ENCODE measurements at regions not wholly inside any gene's neighbourhood (a gene's known extent, or its start where the extent isn't known, plus 50 kb on each side); places are given as distances from the start of the nearest gene placed in this dataset.
A peak's percentile ranks its signal among the peaks of the same experiment; 100 is the strongest.
"Not testable (repeated sequence)": the region's sequence is repeated elsewhere in the genome, so short reads cannot be mapped to it uniquely, and the experiment has no call there.

DNA sequence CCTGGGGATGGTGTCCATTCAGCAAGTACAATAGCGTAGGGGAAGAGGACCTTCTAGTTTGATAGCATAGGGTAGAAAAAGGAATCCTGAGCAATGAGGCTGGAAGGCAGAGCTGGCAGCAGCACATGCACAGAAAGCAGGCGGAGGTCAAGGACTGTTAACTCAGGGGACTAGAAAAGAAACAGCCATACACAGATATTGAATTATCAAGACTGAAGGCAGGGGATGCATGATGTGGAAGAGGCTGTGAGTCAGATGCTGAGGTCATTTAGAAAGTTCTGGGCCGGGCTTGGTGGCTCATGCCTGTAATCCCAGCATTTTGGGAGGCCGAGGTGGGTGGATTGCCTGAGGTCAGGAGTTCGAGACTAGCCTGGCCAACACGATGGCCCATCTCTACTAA is 65.6 kb downstream of the OPTC start:
- Histone ChIP-seq H3K27ac (peak overlapping the region in 3 of 21 experiments; percentile 6 to 68 (median 44)), H3K4me3 (no peak overlapping the region)

GRCh38 chr1:203561761-203562160 is 64.9 kb upstream of the ATP2B4 start:
- not testable (repeated sequence) for H3K4me3 ChIP-seq, H3K27ac ChIP-seq

DNA sequence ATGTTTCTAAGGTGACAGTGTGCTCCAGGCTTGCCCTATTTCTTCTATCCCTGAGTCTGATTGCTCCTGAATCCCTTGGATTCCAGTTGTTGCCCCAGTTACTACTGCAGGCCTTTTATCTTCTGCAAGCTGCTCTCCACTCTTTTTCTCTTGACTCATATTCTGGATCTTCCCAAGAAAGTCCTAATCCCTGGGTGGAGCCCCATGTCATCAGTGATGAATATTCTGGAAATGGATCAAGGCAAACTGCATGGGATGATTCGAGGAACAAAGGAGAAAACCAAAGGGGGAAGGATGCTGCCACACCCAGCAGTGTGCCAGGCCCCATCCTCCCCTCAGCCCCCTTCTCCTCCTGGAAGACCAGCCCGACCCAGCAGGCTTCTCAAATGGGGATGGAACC is 63.3 kb upstream of the ATP2B4 start:
- no peak overlapping the region for H3K4me3 ChIP-seq
- H3K27ac ChIP-seq: no peak overlapping the region

DNA sequence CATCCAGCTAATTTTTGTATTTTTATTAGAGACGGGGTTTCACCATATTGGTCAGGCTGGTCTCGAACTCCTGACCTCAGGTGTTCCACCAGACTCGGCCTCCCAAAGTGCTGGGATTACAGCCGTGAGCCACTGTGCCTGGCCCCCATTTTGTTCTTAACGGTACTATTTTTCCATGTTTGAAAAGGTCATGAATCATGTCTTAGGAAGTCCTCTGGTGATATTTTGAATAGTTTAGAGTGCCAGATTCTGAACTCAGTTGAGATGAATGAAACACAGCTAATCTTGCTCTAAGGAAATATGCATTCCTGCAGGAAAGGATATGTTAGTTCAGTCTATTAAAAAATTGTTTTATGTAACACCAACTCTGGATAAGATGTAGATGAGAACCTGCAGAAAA is 62.6 kb upstream of the ATP2B4 start:
- H3K27ac ChIP-seq: no peak overlapping the region
- H3K4me3 ChIP-seq: no peak overlapping the region

- H3K27ac ChIP-seq: no peak overlapping the region
Observed at GRCh38 chr1:203565049-203565448, 61.6 kb upstream of the ATP2B4 start.

DNA sequence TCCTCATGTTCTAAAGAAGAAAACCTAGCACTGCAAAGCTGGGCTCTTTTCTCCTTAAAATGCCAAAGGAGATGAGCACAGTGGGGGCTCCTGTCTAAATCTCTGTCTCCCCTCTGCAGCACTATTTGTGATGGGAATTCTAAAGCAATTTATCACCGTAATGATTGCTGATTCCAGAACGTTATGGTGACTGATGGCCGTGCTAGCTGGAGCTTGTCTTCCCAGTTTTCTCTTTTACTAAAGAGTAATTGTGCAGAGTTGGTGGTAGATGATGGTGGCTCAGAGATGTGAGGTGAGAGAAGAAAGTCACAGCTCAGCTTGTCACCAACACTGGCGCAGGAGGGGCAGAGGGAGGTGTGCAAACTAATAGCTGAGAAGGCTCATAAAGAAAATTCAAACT is 60.7 kb upstream of the ATP2B4 start:
- no peak overlapping the region for H3K4me3 ChIP-seq
- H3K27ac ChIP-seq: no peak overlapping the region

More at GRCh38 chr1:203565049-203565448, 61.6 kb upstream of the ATP2B4 start:
- H3K4me3 ChIP-seq: no peak overlapping the region

DNA sequence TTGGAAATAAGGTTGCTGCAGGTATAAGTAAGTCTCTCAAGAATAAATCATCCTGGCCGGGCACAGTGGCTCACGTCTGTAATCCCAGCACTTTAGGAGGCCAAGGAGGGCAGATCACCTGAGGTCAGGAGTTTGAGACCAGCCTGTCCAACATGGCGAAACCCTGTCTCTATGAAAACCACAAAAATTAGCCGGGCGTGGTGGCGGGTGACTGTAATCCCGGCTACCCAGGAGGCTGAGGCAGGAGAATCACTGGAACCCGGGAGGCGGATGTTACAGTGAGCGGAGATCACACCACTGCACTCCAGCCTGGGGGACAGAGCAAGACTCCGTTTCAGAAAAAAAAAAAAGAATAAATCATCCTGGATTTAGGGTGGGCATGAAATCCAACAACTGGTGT is 59.7 kb upstream of the ATP2B4 start:
- H3K27ac ChIP-seq, H3K4me3 ChIP-seq: not testable (repeated sequence)

GRCh38 chr1:203567596-203567995 is 59.0 kb upstream of the ATP2B4 start:
- no peak overlapping the region for H3K27ac ChIP-seq
- no peak overlapping the region for H3K4me3 ChIP-seq

- no peak overlapping the region for H3K27ac ChIP-seq
- H3K4me3 ChIP-seq: no peak overlapping the region
Observed at GRCh38 chr1:203569490-203570318, 56.9 kb upstream of the ATP2B4 start.

GRCh38 chr1:203570805-203571204 is 55.8 kb upstream of the ATP2B4 start:
- no peak overlapping the region for H3K4me3 ChIP-seq
- H3K27ac ChIP-seq: no peak overlapping the region

DNA sequence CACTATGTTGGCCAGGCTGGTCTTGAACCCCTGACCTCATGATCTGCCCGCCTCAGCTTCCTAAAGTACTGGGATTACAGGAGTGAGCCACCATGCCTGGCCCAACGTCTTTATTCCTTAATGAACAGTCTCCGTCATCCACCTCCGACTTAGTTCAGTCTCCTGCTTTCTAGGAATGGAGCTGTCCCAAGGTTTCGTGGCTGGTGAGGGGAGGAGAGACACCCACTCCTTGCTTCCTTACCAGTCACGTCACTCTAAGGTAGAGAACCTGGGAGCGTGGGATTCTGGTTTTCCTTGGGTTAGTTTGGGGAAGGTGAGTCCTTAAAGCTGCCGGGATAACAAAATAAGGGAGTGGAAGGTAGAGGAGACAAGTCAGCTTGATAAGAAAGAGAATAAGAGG is 55.0 kb upstream of the ATP2B4 start:
- no peak overlapping the region for H3K4me3 ChIP-seq
- no peak overlapping the region for H3K27ac ChIP-seq

- Histone ChIP-seq H3K4me3 (no peak overlapping the region), H3K27ac (no peak overlapping the region)
Observed at GRCh38 chr1:203572134-203572625, 54.5 kb upstream of the ATP2B4 start.

DNA sequence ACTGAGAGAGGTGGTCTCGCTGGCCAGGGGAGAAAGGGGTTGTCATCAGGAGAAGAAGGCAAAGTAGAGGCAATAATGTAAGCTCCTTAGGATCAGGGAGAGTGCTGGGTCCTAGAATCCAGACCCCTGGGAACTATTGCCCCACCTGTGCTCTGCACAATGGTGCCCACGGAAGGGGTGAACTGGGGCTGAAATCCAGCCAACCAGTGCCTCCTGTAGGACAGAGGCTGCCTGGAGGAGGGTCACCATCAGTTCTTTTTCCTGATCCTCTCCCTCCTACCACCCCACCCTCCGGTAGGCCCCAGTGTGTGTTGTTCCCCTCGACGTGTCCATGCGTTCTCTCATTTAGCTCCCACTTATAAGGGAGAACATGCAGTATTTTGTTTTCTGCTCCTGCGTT is 52.9 kb upstream of the ATP2B4 start:
- Histone ChIP-seq H3K27ac (no peak overlapping the region), H3K4me3 (no peak overlapping the region)
